ENCODE measurements at regions not wholly inside any gene's neighbourhood (a gene's known extent, or its start where the extent isn't known, plus 50 kb on each side); places are given as distances from the start of the nearest gene placed in this dataset.

DNA sequence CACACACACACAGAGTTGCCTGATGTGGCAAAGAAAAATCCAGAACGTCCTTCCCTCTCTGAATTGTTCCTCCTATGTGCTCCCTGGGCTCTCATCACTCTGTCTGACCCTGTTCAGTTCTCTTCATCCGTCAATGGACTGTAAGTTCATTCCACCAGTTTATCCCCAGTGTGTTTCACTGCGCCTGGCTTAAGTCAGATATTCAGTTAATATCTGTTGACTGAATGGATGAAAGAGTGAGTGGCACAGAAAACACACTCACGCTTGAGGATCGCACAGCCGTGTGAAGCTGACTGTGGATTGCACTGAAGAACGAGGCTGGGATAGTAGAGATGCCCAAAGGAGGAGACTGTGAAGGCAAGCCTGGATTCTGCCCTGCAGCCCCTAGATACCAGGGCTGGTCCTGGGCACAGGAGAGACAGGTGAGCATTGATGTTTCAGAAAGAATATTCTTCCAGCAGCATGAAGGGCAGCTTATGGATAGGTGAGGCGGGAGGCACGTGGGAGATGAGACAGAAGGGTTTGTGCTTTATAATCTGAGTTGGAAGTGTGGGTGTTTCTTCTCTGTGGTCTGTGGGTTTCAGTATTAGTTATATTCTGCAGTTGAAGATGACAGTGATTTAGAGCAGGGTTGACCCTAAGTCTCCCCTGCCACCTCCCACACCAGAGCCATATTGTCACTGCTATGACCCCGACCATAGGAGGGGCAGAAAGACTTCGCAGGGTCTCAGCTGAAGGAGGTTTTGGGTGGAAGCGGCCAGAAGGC, 129.9 kb downstream of the SOCS6 start:
- Histone ChIP-seq H3K4me1 (no peaks in the 10 kb centered on the region), H3K27me3 (no peaks in the 10 kb centered on the region), H3K36me3 (replicated peaks in 1 of 2; ENCODE audit: insufficient read depth in 1 of 2, low read depth in 2 of 2) (no peaks in the 10 kb centered on the region), H3K9me3 (no peaks in the 10 kb centered on the region), H3K4me3 (no peak overlapping the region), H3K27ac (no peak overlapping the region)
- ATAC-seq (no peak), DNase-seq (no peak)
- TF ChIP-seq POLR2A (IDR thresholded peaks at IDR 0.05), result no peak
- TF ChIP-seq, protein P1, sequence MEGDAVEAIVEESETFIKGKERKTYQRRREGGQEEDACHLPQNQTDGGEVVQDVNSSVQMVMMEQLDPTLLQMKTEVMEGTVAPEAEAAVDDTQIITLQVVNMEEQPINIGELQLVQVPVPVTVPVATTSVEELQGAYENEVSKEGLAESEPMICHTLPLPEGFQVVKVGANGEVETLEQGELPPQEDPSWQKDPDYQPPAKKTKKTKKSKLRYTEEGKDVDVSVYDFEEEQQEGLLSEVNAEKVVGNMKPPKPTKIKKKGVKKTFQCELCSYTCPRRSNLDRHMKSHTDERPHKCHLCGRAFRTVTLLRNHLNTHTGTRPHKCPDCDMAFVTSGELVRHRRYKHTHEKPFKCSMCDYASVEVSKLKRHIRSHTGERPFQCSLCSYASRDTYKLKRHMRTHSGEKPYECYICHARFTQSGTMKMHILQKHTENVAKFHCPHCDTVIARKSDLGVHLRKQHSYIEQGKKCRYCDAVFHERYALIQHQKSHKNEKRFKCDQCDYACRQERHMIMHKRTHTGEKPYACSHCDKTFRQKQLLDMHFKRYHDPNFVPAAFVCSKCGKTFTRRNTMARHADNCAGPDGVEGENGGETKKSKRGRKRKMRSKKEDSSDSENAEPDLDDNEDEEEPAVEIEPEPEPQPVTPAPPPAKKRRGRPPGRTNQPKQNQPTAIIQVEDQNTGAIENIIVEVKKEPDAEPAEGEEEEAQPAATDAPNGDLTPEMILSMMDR (IDR thresholded peaks at IDR 0.05), result no peak
- intact Hi-C loops (cut with DNase I), result no loop called here
- WGBS, 2 donors, result 55 to 66% methylated on average over 12 of the region's 12 CpGs

DNA sequence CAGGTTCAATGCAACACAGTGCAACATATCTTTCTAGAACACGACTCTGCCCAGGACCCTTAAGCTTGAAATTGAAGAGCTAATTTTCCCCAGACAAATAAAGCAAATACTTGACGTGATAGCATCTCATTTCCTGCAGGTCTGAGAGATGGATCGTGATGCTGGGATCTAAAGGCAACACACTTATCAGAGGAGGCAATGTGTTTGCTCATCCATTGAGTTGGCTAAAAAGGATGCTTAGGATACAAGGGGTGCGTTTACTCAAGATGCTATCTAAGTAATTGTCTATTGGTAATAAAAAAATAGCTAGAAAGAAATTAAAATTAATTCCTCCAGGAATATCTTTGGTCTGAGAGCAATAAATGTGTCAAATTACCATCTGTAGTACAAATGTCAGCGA, 129.0 kb downstream of the SOCS6 start:
- ATAC-seq, result no peak
- no peak for TF ChIP-seq POLR2A (IDR thresholded peaks at IDR 0.05)
- TF ChIP-seq, protein P1 (IDR thresholded peaks at IDR 0.05), result no peak
- Histone ChIP-seq H3K4me1 (no peaks in the 10 kb centered on the region), H3K4me3 (no peak overlapping the region), H3K36me3 (replicated peaks in 1 of 2; ENCODE audit: insufficient read depth in 1 of 2, low read depth in 2 of 2) (no peaks in the 10 kb centered on the region), H3K27ac (no peak overlapping the region), H3K27me3 (no peaks in the 10 kb centered on the region), H3K9me3 (no peaks in the 10 kb centered on the region)
- intact Hi-C loops (cut with DNase I), result no loop called here
- 71 to 77% methylated on average over 5 of the region's 5 CpGs for WGBS, 2 donors
- DNase-seq, result no peak

DNA sequence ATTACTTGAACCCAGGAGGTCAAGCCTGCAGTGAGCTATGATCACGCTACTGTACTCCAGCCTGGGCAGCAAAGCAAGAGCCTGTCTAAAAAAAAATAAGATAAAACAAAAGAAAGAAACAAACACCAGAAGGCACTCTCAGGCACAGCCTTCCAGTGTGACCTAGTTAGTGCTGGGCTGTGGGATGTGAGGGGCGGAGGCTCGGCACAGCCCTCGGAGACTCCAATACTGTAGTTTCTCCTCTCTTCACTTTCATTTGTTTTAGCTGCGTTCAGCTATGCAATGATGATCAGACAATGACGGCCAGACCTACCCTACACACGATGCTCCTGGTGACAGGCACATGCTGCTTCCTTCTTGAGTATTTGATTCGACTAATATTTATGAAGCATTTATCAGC, 127.7 kb downstream of the SOCS6 start:
- Histone ChIP-seq H3K27ac (no peak overlapping the region), H3K4me1 (peaks cover 11% of the 10 kb centered on the region), H3K27me3 (no peaks in the 10 kb centered on the region), H3K9me3 (no peaks in the 10 kb centered on the region), H3K36me3 (replicated peaks in 1 of 2; ENCODE audit: insufficient read depth in 1 of 2, low read depth in 2 of 2) (no peaks in the 10 kb centered on the region), H3K4me3 (no peak overlapping the region)
- ATAC-seq (no peak), DNase-seq (no peak)
- TF ChIP-seq, protein P1 (IDR thresholded peaks at IDR 0.05), result no peak
- no peak for TF ChIP-seq POLR2A (IDR thresholded peaks at IDR 0.05)
- intact Hi-C loops (cut with DNase I), result no loop called here
- 78% methylated on average over 8 of the region's 8 CpGs for WGBS, 2 donors

DNA sequence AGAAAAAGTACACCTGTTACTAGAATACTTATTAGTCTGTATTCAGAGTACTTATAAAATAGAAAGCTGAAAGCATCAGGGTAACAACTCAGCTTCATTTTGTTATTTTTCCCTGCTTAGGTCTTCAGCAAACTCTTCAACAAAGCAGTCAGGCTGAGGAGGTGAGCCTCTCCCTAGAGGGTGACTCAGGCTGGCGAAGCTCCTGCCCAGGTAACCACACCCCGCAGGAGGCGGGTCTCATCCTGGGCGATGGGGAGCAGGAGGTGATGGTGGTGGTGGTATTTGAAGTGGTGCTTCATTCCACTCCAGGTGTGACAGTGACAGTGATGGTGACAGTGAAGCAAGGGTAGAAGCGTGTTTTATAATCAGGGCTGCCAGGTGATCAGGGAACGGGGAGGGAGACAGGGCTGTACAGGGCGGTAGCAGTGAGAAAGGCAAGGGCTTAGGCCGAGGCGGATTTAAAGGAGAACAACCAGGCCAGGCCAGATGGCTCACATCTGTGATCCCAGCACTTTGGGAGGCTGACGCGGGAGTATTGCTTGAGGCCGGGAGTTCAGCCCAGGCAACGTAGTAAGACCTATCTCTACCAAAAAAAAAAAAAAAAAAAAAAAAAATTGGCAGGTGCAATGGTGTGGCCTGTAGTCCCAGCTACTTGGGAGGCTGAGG, 127.1 kb downstream of the SOCS6 start:
- no peak overlapping the region for H3K4me3 ChIP-seq
- no peaks in the 10 kb centered on the region for H3K9me3 ChIP-seq
- intact Hi-C loops (cut with DNase I), result no loop called here
- H3K4me1 ChIP-seq, result peaks cover 11% of the 10 kb centered on the region
- DNase-seq (no peak), ATAC-seq (no peak)
- no peaks in the 10 kb centered on the region for H3K36me3 ChIP-seq (replicated peaks in 1 of 2; ENCODE audit: insufficient read depth in 1 of 2, low read depth in 2 of 2)
- H3K27me3 ChIP-seq, result no peaks in the 10 kb centered on the region
- TF ChIP-seq, protein P1 (IDR thresholded peaks at IDR 0.05), result no peak
- no peak for TF ChIP-seq POLR2A (IDR thresholded peaks at IDR 0.05)
- 78 to 87% methylated on average over 13 of the region's 13 CpGs for WGBS, 2 donors
- H3K27ac ChIP-seq, result no peak overlapping the region
